GM19452 (cell line): ENCODE measurements at regions not wholly inside any gene's neighbourhood (a gene's known extent, or its start where the extent isn't known, plus 50 kb on each side); places are given as distances from the start of the nearest gene placed in this dataset.

ENCODE experiments used
- ATAC-seq: cut with Tn5 transposase; IDR thresholded peaks from one replicate; pipeline ENCODE4 v1.9.1; 2021; ENCODE audit not compliant: unreplicated experiment

GRCh38 chr9:99736291-99736690 lies 85.4 kb upstream of the NR4A3 start:
- no peak for ATAC-seq

DNA sequence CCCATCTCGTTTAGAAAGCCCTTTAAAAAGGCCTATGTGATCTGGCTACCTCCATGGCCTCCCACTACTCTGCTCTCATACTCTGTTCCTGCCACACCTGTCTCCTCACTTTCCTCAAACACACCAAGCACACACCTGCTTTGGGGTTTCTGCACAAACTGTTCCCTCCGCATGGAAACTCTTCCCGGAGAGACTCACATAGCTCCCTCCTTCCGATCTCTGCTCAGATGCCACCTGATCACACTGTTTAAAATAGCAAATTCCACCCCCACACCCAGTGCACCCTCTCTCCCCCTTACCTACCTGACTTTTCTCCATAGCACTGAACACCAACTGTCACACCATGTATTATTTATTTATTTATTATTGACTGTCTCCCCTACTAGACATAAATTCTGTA lies 84.0 kb upstream of the NR4A3 start:
- ATAC-seq, result no peak

GRCh38 chr9:99743006-99743405 lies 78.7 kb upstream of the NR4A3 start:
- ATAC-seq, result no peak

- no peak for ATAC-seq
Measured at GRCh38 chr9:99743455-99743854, 78.2 kb upstream of the NR4A3 start.

DNA sequence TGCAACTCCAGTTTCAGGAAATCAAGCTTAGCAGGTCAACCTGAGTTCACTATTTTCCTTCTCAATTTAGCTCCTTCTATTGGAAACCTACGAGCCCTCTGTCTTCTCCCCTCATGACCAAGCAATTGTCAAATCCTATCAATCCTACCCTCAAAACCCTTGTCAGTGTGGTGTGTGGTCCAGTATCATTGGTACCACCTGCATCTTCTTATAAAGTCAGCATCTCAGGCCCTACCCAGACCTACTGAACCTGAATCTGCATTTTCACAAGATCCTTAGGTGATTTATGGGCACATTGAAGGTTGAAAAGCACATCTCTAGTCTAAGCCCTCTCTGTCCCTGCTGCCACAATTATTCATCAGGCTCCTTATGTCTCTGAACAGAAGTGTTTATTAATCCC lies 77.6 kb upstream of the NR4A3 start:
- ATAC-seq, result no peak

DNA sequence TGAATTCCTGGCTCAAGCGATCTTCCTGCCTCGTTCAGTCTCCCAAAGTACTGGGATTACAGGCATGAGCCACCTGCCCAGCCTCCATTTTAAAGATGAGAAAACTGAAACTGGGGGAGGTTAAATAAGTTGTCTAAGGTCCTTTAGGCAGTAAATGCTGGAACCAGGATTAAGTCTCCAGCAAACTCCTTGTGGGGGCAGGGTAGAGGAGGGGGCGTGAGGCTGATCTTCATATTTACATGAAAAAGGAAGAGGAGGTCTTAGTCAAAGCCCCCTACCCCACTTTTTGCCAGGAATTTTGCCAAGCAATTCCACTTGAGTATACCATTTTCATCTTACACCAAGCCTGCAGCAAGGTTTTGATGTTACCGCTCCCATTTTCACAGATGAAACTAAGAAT lies 76.6 kb upstream of the NR4A3 start:
- no peak for ATAC-seq

DNA sequence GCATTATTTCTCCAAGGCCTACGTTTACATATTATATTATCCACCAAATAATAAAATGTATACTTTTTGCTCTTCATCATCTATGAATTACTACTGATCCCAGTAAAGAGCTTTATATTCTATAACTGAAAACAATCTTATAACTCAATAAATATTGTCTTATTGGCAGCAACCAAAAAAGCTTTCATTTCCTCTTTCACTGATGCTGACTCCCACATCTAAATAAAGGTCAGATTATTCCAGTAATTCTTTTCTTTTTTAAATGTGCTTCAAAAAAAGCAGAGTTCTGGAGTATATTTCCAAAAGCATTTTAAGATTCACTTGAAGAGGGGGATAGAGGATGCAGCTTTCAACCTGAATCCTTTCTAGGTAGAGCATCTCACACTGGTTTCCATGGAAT lies 75.3 kb upstream of the NR4A3 start:
- ATAC-seq, result no peak

GRCh38 chr9:99748266-99748665 lies 73.4 kb upstream of the NR4A3 start:
- no peak for ATAC-seq

DNA sequence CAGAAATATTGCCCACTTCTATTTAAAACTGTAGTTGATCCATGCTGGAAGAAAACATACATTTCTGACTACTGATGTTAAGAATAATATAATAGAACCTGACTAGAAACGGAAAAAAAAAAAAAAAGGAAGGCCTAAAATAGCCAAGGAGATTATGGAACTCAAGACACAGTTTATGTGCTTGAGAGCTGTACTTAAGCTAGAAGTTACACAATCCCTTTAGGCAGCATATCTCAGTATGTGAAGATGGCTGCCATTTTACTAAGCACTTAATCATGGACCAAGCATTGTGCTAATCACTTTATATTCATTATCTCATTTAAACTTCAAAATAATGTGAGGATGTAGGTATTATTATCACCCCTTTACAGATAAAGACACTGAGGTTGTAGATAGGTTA lies 73.0 kb upstream of the NR4A3 start:
- ATAC-seq, result no peak

DNA sequence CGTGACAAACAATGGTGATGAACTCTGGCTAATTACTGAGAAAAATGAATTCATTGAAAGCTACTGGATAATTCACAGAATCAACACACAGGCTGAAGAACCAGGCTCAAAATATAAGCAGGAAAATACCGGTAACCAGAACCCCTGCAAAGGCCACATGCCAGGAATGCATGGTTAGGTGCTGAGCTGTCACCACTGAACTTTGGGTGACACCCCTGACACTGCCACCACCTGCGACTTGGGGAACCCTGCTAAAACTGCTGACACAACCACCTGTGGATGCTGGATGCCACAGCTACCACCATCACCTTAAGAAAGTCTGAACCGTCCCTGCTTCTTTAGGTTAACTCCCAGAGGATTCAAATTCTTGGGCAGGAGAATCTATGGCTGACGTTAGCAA lies 72.0 kb upstream of the NR4A3 start:
- ATAC-seq, result no peak

GRCh38 chr9:99750526-99750925 lies 71.2 kb upstream of the NR4A3 start:
- no peak for ATAC-seq

DNA sequence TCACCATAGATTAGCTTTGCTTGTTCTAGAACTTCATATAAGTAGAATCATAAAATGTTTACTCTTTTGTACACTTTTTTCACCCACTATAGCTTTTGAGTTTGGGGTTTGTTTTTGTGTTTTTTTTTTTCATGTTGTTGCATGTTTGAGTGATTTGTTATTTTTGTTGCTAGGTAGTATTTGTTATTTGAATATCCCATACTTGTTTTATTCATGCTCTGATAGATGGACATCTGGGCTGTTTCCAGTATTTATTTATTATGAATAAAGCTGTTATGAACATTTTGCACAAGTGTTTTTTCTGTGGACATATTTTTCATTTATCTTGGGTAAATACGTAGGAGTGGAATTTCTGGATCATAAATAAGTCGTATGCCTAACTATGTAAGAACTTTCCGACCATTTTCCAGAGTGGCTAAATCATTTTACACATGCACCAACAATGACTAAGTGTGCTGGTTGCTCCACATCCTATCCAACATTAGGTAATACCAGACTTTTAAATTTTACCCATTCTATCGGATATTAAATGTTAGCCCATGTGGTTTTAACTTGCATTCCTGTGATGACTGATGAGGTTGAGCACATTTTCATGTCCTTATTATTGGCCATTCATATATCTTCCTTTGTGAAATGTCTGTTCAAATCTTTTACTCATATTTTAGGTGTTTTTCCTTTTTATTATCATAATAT lies 69.1 kb upstream of the NR4A3 start:
- no peak for ATAC-seq

- no peak for ATAC-seq
Measured at GRCh38 chr9:99753436-99753835, 68.2 kb upstream of the NR4A3 start.

GRCh38 chr9:99760421-99760820 lies 61.3 kb upstream of the NR4A3 start:
- no peak for ATAC-seq

DNA sequence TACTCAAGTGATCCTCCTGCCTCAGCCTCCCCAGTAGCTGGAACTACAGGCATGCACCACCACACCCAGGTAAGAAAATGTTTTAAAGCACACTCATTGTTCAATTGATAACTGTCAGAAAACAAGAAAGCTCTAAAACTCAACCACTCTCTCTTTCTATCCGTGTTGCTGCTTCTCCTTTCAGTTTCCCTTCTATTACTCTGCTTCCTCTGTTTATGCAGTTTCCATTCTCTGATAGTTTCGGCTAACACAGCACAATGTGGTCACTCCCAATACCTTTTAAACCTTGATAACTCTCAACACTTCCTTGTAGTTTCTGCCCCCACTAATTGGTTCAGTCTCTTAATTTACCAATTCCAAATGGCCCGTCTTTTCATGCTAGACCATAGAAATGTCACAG lies 59.2 kb upstream of the NR4A3 start:
- peak; percentile 99 for ATAC-seq
